Endodermal cell (in vitro differentiated cells): ENCODE measurements at regions not wholly inside any gene's neighbourhood (a gene's known extent, or its start where the extent isn't known, plus 50 kb on each side); places are given as distances from the start of the nearest gene placed in this dataset.

Source experiments
- DNase-seq: peaks from one replicate; pipeline ENCODE4 v3.0.0-alpha.2; 2017
- H3K27ac ChIP-seq: 2 replicates; pipeline ENCODE4 v1.5.1; 2013; ENCODE audit warnings: mild to moderate bottlenecking, low read depth, low read length, moderate library complexity
- H3K27me3 ChIP-seq: 2 replicates; pipeline ENCODE4 v1.6.1; 2013; ENCODE audit warnings: mild to moderate bottlenecking, low read length, moderate library complexity; ENCODE audit not compliant: insufficient read depth, control insufficient read depth, poor library complexity, severe bottlenecking
- H3K36me3 ChIP-seq: 2 replicates; pipeline ENCODE4 v1.7.0; 2013; ENCODE audit warnings: mild to moderate bottlenecking, low read length, moderate library complexity; ENCODE audit not compliant: control insufficient read depth, insufficient read depth
- H3K4me1 ChIP-seq: one replicate; pipeline ENCODE4 v1.7.0; 2013; ENCODE audit warnings: low read length; ENCODE audit not compliant: control insufficient read depth, insufficient read depth
- H3K4me3 ChIP-seq: 2 replicates; pipeline ENCODE4 v1.5.1; 2013; ENCODE audit warnings: mild to moderate bottlenecking, low read length, moderate library complexity
- H3K9ac ChIP-seq: 2 replicates; pipeline ENCODE4 v1.6.1; 2013; ENCODE audit warnings: mild to moderate bottlenecking, low read length, moderate library complexity; ENCODE audit not compliant: poor library complexity, severe bottlenecking; ENCODE audit errors: extremely low read depth
- H3K9me3 ChIP-seq: 2 replicates; pipeline ENCODE4 v1.6.1; 2013; ENCODE audit warnings: mild to moderate bottlenecking, low read length, moderate library complexity; ENCODE audit not compliant: control insufficient read depth
- H3K27ac Mint-ChIP-seq: 2 replicates; pipeline ENCODE4 v1.8.0; 2020; ENCODE audit warnings: mixed read lengths
- H3K27me3 Mint-ChIP-seq: 2 replicates; pipeline ENCODE4 v1.8.0; 2021; ENCODE audit warnings: mild to moderate bottlenecking, mixed read lengths; ENCODE audit not compliant: insufficient read depth
- H3K36me3 Mint-ChIP-seq: 2 replicates; pipeline ENCODE4 v1.8.0; 2020; ENCODE audit warnings: low read depth, mixed read lengths
- H3K4me1 Mint-ChIP-seq: 2 replicates; pipeline ENCODE4 v1.8.0; 2020; ENCODE audit warnings: mixed read lengths
- H3K4me3 Mint-ChIP-seq: 2 replicates; pipeline ENCODE4 v1.8.0; 2020; ENCODE audit warnings: mild to moderate bottlenecking, moderate library complexity, mixed read lengths
- H3K9me3 Mint-ChIP-seq: 2 replicates; pipeline ENCODE4 v1.8.0; 2020; ENCODE audit warnings: mild to moderate bottlenecking, mixed read lengths
- WGBS, 2 experiments: methylation state at CpG; one replicate each; pipeline versions ENCODE4 v1.1.5 to v1.1.7; 2013; ENCODE audit warnings: missing lambda C conversion rate in 2 of 2, mixed read lengths in 1 of 2; ENCODE audit not compliant: insufficient coverage in 1 of 2, insufficient read length in 1 of 2; 5-methylcytosine and 5-hydroxymethylcytosine counted together
- TF ChIP-seq, protein P1 (sequence below): fragments of 200-600 bp; sonication (generic); conservative IDR thresholded peaks from 2 replicates; pipeline ENCODE4 v1.5.0; 2021; ENCODE audit warnings: antibody characterized with exemption, mild to moderate bottlenecking

DNA sequence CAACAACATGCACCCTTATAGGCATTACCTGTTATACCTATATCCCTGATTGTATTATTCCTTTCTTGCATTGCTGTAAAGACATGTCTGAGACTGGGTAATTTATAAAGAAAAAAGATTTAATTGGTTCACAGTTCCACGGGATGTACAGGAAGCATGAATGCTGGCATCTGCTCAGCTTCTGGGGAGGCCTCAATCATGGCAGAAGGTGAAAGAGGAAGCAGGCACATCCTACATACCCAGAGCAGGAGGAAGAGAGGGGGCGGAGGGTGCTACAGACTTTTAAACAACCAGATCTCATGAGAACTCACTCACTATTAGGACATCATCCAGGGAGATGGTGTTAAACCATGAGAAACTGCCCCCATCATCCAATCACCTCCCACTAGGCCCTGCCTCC is 191.7 kb upstream of the SPHKAP start:
- Mint-ChIP-seq H3K9me3 (no peaks in the 10 kb centered on the region), H3K36me3 (no peaks in the 10 kb centered on the region), H3K4me1 (no peaks in the 10 kb centered on the region), H3K4me3 (no peak overlapping the region), H3K27ac (no peak overlapping the region), H3K27me3 (peaks cover 7% of the 10 kb centered on the region)
- TF ChIP-seq, protein P1, sequence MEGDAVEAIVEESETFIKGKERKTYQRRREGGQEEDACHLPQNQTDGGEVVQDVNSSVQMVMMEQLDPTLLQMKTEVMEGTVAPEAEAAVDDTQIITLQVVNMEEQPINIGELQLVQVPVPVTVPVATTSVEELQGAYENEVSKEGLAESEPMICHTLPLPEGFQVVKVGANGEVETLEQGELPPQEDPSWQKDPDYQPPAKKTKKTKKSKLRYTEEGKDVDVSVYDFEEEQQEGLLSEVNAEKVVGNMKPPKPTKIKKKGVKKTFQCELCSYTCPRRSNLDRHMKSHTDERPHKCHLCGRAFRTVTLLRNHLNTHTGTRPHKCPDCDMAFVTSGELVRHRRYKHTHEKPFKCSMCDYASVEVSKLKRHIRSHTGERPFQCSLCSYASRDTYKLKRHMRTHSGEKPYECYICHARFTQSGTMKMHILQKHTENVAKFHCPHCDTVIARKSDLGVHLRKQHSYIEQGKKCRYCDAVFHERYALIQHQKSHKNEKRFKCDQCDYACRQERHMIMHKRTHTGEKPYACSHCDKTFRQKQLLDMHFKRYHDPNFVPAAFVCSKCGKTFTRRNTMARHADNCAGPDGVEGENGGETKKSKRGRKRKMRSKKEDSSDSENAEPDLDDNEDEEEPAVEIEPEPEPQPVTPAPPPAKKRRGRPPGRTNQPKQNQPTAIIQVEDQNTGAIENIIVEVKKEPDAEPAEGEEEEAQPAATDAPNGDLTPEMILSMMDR, result no peak
- Histone ChIP-seq H3K4me1 (no peaks in the 10 kb centered on the region), H3K36me3 (no peaks in the 10 kb centered on the region), H3K4me3 (no peak overlapping the region), H3K27ac (no peak overlapping the region), H3K27me3 (peaks cover 38% of the 10 kb centered on the region), H3K9me3 (no peaks in the 10 kb centered on the region), H3K9ac (no peak overlapping the region)
- DNase-seq, result no peak
- 71 to 88% methylated on average over 1 to 2 of the region's 2 CpGs for WGBS, 2 experiments

DNA sequence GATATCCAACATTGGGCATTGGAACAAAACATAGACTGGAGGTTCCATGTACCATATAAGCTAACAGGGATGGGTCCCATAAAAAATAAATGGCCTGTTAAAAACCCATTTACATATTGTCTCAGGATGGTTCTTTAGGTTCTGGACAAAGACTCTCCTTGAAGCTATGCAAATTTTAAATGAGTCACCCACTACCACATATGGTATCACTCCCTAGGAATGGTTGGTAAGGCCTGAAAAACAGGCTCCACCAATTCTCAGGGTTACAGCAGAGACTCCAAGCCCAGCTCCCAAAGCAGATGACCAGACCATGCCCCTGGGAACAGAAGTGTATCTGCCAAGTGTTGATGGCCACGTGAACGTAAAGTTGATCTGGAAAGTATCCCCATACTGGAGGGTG is 190.7 kb upstream of the SPHKAP start:
- 90 to 96% methylated on average over 2 of the region's 2 CpGs for WGBS, 2 experiments
- no peak for DNase-seq
- Mint-ChIP-seq H3K9me3 (no peaks in the 10 kb centered on the region), H3K27ac (no peak overlapping the region), H3K36me3 (no peaks in the 10 kb centered on the region), H3K4me1 (no peaks in the 10 kb centered on the region), H3K4me3 (no peak overlapping the region), H3K27me3 (peaks cover 4% of the 10 kb centered on the region)
- Histone ChIP-seq H3K36me3 (no peaks in the 10 kb centered on the region), H3K27ac (no peak overlapping the region), H3K4me3 (no peak overlapping the region), H3K27me3 (peaks cover 31% of the 10 kb centered on the region), H3K9ac (no peak overlapping the region), H3K4me1 (no peaks in the 10 kb centered on the region), H3K9me3 (no peaks in the 10 kb centered on the region)
- TF ChIP-seq, protein P1, result no peak

DNA sequence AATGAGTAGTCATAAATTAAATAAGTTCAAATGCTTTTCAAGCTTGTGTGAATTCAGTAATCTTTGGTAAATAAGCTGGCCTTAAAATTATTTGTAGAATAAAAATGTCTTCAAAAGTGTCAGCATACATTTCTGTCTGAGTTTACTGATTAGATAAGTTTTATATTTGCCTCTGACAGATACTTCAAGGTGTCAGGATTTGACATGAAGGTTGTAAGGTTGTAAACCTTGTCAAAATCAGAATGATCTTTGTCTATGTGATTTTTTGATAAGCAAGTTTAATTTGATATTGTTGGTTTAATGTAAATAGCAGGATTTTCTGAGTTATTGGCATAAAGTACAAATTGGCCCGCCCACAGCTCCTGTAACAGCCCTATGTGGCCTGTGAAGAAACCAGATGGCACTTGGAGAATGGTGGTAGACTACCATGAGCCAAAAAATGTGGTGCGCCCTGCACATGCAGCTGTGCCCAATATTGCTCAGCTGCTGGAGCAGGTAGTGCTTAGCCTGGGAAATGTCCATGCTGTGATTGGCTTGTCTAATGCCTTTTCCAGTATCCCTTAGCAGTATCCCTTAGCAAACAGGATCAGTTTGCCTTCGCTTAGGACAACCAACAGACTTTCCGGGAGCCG is 188.0 kb upstream of the SPHKAP start:
- no peak for DNase-seq
- no peak overlapping the region for H3K4me3 ChIP-seq
- H3K27ac Mint-ChIP-seq, result no peak overlapping the region
- no peaks in the 10 kb centered on the region for H3K9me3 Mint-ChIP-seq
- peaks cover 8% of the 10 kb centered on the region for H3K27me3 ChIP-seq
- H3K27ac ChIP-seq, result no peak overlapping the region
- no peak overlapping the region for H3K4me3 Mint-ChIP-seq
- peaks cover under 1% of the 10 kb centered on the region for H3K4me1 Mint-ChIP-seq
- no peaks in the 10 kb centered on the region for H3K36me3 Mint-ChIP-seq
- 95 to 100% methylated on average over 1 to 5 of the region's 5 CpGs for WGBS, 2 experiments
- H3K27me3 Mint-ChIP-seq, result no peaks in the 10 kb centered on the region
- no peak overlapping the region for H3K9ac ChIP-seq
- no peaks in the 10 kb centered on the region for H3K9me3 ChIP-seq
- no peaks in the 10 kb centered on the region for H3K4me1 ChIP-seq
- H3K36me3 ChIP-seq, result no peaks in the 10 kb centered on the region
- TF ChIP-seq, protein P1, result no peak
